Brain microvascular endothelial cell (primary cell): ENCODE measurements at regions not wholly inside any gene's neighbourhood (a gene's known extent, or its start where the extent isn't known, plus 50 kb on each side); places are given as distances from the start of the nearest gene placed in this dataset.

Experiments
- DNase-seq: peaks from one replicate; pipeline ENCODE4 v3.0.0-alpha.2; 2020
- H3K27ac ChIP-seq: fragments of 250-450 bp; sonication (Bioruptor Pico); 2 replicates; pipeline ENCODE4 v1.5.1; 2020; ENCODE audit warnings: mild to moderate bottlenecking, moderate library complexity
- H3K27me3 ChIP-seq: fragments of 250-450 bp; sonication (Bioruptor Pico); replicated peaks from 2 replicates; pipeline ENCODE4 v1.5.1; 2020; ENCODE audit warnings: mild to moderate bottlenecking
- H3K36me3 ChIP-seq: fragments of 250-450 bp; sonication (Bioruptor Pico); replicated peaks from 2 replicates; pipeline ENCODE4 v1.5.1; 2020; ENCODE audit warnings: mild to moderate bottlenecking
- H3K4me3 ChIP-seq: 2 replicates; pipeline ENCODE4 v1.5.1; 2011; ENCODE audit warnings: low read depth, mild to moderate bottlenecking, control low read depth, low read length, moderate library complexity
- in situ Hi-C: cut with HindIII; loops from 2 replicates; pipeline ENCODE4 v1.10.0; 2017; ENCODE audit warnings: low sequenced_read_pairs, low pct_ligation_motif_present
- TF ChIP-seq, protein P1 (sequence below): IDR thresholded peaks from 2 replicates; pipeline ENCODE4 v1.5.1; 2011; ENCODE audit warnings: low read depth, mild to moderate bottlenecking, moderate library complexity, low read length, control low read depth, inconsistent platforms; ENCODE audit errors: missing control alignments

DNA sequence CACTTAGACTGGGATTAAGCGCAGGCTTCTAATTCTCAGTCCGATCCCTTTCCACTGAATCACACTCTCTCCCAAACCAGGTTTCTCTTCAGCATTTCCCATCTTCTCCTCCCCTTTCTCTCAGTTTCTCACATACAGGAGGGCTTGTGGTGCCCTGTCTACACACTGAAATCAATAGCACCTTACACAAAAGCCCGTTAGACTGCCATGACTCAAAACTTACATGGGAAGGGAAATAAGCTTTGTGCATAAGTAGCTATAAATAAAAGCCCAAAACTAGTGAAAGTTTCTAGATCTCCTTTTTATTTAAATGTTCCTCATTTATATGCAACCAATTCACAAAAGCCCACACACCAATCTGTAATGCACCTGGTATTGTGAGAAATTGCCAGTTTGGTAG, 318.4 kb downstream of the TXNL1 start:
- no peak for DNase-seq
- no peak overlapping the region for H3K4me3 ChIP-seq
- no peaks in the 10 kb centered on the region for H3K27me3 ChIP-seq
- TF ChIP-seq, protein P1, sequence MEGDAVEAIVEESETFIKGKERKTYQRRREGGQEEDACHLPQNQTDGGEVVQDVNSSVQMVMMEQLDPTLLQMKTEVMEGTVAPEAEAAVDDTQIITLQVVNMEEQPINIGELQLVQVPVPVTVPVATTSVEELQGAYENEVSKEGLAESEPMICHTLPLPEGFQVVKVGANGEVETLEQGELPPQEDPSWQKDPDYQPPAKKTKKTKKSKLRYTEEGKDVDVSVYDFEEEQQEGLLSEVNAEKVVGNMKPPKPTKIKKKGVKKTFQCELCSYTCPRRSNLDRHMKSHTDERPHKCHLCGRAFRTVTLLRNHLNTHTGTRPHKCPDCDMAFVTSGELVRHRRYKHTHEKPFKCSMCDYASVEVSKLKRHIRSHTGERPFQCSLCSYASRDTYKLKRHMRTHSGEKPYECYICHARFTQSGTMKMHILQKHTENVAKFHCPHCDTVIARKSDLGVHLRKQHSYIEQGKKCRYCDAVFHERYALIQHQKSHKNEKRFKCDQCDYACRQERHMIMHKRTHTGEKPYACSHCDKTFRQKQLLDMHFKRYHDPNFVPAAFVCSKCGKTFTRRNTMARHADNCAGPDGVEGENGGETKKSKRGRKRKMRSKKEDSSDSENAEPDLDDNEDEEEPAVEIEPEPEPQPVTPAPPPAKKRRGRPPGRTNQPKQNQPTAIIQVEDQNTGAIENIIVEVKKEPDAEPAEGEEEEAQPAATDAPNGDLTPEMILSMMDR, result no peak
- H3K27ac ChIP-seq, result no peak overlapping the region
- H3K36me3 ChIP-seq, result no peaks in the 10 kb centered on the region
- in situ Hi-C loops, result no loop called here

DNA sequence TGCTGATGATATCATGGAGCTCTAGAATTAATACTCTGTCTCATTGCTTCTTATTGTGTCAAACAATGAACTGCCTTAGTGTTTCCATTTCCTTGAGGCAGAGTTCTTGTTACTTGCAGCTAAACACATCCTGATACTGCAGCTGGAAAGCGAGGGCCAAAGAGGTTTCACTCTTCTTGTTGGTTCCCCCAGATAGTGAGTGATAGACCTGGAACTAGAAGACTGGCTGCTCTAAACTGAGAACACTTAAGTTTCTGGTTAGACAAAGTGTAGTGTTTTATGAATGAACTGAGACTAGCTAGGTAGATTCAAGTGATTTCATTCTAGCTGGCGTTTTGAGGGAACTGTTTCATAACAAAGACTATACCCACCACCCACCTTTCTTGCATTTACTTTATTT, 321.7 kb downstream of the TXNL1 start:
- DNase-seq, result no peak
- Histone ChIP-seq H3K4me3 (no peak overlapping the region), H3K27ac (no peak overlapping the region), H3K27me3 (no peaks in the 10 kb centered on the region), H3K36me3 (no peaks in the 10 kb centered on the region)
- in situ Hi-C loops, result no loop called here
- TF ChIP-seq, protein P1, result no peak

DNA sequence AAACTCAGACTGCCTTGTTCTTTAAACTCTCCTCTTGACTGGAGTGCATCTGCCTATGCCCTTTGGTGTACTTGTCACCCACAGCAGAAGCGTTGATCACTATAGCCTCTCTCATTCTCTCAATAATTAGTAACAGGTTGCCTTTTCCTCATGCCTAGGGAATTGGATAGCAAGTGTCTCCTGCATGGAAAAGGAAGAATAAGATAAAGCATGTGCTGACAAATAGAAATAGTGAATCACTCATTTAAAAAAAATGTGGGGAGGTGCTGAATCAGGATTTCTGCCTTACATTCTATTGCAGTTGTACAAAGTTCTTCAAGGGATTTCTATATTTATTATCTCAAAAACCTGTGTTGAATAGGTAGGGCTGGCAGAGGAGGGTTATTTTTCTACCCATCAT, 323.0 kb downstream of the TXNL1 start:
- in situ Hi-C loops, result no loop called here
- Histone ChIP-seq H3K27me3 (no peaks in the 10 kb centered on the region), H3K36me3 (no peaks in the 10 kb centered on the region), H3K27ac (no peak overlapping the region), H3K4me3 (no peak overlapping the region)
- DNase-seq, result no peak
- TF ChIP-seq, protein P1, result no peak

DNA sequence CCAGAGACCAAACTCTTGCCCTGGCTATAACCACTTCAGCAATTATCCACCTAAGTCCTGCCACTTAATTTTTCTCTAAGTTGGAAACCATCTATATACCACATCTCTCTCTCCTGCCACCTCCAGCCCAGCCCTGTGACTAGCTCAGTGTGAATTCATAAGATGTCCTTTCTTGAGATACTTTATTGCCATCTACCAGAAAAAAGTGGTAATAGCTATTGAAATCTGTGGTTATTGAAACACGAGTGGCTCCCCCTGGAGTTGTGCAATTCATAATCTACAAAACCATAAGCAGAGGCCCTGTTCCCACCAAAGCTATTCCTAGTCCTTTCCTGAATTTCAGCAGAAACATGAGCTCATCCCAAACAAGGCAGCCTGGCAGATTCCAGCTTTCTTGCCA, 324.0 kb downstream of the TXNL1 start:
- no peak overlapping the region for H3K4me3 ChIP-seq

DNA sequence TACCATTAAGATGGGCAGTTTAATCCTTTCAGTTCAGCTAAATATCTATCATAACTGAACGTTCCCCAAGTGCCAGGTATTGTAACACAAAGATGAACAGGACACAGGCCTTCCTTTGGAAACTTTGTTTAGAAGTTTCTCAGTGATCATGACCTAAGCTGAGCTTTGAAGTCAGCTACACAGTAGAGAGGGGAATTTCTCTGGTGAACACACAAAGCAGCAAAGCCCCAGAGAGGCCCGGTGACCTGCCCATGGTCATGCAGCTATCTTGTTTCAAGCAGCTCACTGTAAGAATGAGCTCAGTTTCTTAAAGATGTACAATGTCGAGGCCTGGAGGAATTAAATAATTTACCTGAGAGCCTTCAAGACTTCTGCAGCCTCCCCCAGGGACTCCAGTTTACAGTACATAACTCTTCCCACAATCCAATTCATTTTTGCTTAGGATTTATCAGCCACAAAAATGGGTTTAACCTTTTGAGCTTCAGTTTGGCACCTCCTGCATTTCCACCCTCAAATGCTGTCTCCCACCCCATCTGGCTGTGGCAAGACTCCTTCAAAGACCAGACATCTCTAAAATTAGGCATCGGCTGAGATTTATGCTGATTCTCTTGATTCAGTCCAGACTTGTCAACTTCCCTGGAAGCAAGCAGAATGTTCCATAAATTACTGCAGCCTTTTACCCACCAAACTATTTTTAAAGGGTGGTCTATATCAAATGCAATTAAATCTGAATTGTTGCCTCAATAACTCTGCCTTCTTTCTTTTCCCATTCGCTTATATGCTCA, 325.6 kb downstream of the TXNL1 start:
- in situ Hi-C loops, result no loop called here
- no peaks in the 10 kb centered on the region for H3K27me3 ChIP-seq
- no peak overlapping the region for H3K27ac ChIP-seq
- no peaks in the 10 kb centered on the region for H3K36me3 ChIP-seq
- H3K4me3 ChIP-seq, result no peak overlapping the region
- no peak for DNase-seq
- TF ChIP-seq, protein P1, result no peak

More for the DNA sequence above, 324.0 kb downstream of the TXNL1 start:
- no peak overlapping the region for H3K27ac ChIP-seq
- no peaks in the 10 kb centered on the region for H3K36me3 ChIP-seq
- TF ChIP-seq, protein P1, result no peak
- no peaks in the 10 kb centered on the region for H3K27me3 ChIP-seq
- DNase-seq, result no peak
- in situ Hi-C loops, result no loop called here

DNA sequence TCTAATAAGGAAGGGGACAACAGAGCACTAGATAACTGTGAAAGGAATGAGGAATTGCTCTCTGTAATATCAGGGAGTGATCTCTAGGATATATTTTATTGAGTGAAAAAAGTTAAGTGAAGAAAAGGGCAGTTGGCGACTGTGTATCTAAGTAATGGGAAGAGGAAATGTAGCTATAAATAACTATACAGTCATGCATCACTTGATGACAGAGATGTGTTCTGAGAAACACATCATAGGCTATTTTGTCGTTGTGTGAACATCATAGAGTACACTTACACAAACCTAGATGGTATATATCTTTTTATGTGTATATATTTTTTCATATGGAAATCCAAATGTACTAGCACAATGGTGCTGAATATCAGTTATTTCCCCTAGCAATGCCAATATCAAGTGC, 329.3 kb downstream of the TXNL1 start:
- Histone ChIP-seq H3K36me3 (no peaks in the 10 kb centered on the region), H3K4me3 (no peak overlapping the region), H3K27me3 (no peaks in the 10 kb centered on the region), H3K27ac (no peak overlapping the region)
- TF ChIP-seq, protein P1, result no peak
- no peak for DNase-seq
- in situ Hi-C loops, result no loop called here
